Endometrium (tissue), 2 donors: ENCODE measurements at regions not wholly inside any gene's neighbourhood (a gene's known extent, or its start where the extent isn't known, plus 50 kb on each side); places are given as distances from the start of the nearest gene placed in this dataset.

ENCODE experiments used
- FAIRE-seq: peaks from 2 replicates; lab custom pipeline; 2012; peaks lifted over from hg19 to GRCh38; lab: Jason Lieb, UNC
- donor health status: control.
- donor health status: control.

DNA sequence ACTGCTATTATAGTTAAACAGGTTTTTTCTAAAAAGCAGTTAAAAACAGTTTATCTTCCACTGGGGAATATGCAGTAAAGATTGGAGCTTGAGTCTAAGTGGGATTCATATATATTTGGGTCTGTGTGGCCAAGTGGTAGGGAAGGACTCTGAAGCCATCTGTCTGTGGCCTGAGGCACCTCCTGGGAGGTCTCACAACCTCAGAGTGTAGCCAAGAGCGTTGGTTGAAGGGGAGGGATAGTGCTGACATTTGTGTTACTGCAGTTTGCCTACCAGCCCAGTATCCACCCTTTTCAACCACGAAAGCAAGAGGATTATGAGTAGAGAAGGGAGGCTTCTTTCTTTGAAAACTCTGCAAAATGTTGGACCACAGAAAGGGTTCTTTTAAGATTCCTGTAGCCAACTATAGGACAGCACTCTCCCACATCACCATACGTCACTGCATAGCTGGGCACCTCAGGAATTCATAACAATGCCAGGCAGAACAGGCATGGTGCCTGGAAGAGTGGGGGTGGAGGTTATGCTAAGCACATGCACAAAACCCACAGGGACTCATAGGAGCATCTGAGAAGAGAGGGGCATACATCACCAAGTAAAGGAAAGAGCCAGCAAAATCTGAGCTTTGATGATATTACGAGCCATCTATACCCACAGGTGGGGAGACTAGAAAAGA is 90.5 kb upstream of the HEY2 start:
- no peak for FAIRE-seq

DNA sequence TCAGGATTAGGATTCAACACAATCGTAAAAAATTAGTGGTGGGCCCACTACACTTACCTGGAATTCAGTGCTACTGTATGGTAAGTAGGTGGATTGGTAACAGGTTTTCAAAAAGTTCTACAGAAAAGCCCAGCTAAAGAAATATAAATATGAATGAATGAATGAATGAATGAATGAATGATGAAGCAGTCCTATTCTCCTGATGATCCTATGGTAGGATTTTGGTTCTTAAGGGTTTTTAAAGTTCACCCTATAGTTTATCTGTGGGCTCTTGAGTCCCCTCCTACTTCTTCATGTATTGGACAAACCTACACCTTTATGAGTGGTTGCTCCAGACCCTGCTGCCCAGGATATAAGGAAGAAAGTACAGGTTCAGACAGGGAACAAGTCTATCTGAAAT is 89.5 kb upstream of the HEY2 start:
- no peak for FAIRE-seq

GRCh38 chr6:125662296-125662695 is 87.1 kb upstream of the HEY2 start:
- no peak for FAIRE-seq

- FAIRE-seq = no peak
Observed at GRCh38 chr6:125665295-125665814, 84.1 kb upstream of the HEY2 start.

DNA sequence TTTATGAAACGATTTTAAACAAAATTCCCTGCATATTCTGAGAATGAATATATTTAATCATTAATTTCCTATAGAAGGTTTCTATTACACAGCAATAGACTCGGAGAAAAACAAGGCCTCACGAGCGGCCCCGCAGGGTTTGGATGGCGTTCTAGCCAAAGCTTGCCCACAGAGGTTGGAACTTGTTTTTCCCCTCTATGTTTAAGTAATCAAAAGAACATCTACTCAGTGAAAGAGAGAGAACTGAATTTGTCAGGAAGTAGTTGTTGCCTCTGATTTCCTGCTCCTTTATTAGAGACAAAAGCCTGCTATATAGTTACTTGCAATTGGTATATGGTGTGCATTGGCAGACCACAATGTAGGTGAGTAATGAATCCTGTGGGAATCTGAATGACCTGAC is 82.1 kb upstream of the HEY2 start:
- FAIRE-seq = no peak

GRCh38 chr6:125668071-125668470 is 81.4 kb upstream of the HEY2 start:
- FAIRE-seq = no peak

GRCh38 chr6:125670568-125670967 is 78.9 kb upstream of the HEY2 start:
- FAIRE-seq = no peak

DNA sequence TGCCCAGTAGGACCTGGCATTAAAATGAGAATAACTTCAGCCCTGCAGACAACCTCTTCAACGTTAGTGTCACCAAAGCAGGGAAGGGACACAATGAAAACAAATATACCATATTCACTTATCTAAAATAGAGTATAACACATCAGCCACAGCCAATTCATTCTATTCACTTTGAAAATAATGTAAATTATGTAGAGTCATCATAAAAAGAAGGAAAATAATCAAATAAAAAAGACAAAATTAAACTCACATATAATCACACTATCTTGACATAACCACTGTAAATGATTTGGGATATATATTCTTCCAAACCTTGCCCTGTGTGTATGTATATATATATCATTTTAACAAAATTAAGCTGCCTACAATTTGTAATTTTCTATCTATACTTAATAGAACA is 78.1 kb upstream of the HEY2 start:
- no peak for FAIRE-seq

- no peak for FAIRE-seq
Observed at GRCh38 chr6:125674230-125674629, 75.2 kb upstream of the HEY2 start.

GRCh38 chr6:125678601-125679000 is 70.8 kb upstream of the HEY2 start:
- FAIRE-seq = no peak

DNA sequence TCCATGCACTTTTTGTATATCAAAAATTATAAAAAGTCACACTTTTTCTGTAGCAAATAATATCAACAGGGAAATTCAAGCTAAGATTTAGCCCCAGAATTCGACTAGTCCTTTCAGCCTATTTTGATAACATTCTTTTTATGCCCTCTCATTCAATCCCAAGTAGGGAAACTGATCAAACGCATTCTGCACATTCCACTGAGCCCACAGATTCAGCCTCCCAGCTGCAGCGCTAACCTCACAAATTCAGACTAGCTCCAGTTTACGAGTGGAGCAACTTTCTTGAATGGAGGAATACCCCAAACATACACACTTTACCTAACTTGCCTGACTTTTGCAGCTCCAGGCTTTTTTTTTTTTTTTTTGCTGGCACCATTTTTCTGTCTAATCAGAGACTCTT is 70.3 kb upstream of the HEY2 start:
- no peak for FAIRE-seq

GRCh38 chr6:125679651-125680050 is 69.8 kb upstream of the HEY2 start:
- FAIRE-seq = no peak

DNA sequence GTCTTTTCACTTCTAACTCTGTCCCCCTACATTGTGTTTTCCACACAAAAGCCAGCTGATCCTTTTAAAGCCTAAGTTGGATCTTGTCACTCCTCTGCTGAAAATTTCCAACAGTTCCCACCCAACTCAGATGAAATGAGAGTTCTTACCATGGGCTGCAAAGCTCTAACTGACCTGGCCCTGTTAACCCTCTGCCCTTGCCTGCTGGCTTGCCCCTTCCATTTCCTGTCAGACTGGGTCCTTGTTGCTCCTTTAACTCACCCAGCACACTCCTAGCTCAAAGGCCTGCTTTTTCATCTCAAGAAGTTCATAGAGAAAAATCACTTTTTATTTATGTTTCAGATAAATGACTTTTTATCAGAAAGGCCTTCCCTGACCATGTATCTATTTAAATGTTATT is 66.5 kb upstream of the HEY2 start:
- FAIRE-seq = no peak

DNA sequence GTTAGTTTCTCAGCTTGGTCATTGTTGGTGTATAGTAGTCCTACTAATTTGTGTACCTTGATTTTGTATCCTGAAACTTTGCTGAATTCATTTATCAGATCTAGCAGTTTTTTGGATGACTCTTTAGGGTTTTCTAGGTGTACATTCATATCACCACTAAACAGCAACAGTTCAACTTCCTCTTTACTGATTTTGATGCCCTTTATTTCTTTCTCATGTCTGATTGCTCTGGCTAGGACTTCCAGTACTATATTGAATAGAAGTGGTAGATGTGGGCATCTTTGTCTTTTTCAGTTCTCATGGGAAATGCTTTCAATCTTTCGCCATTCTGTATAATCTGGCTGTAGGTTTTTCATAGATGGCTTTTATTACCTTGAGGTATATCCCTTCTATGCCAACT is 61.3 kb upstream of the HEY2 start:
- FAIRE-seq = no peak

GRCh38 chr6:125693480-125693879 is 56.0 kb upstream of the HEY2 start:
- FAIRE-seq = no peak

GRCh38 chr6:125699591-125699990 is 49.8 kb upstream of the HEY2 start:
- FAIRE-seq = no peak
